ENCODE measurements at regions not wholly inside any gene's neighbourhood (a gene's known extent, or its start where the extent isn't known, plus 50 kb on each side); places are given as distances from the start of the nearest gene placed in this dataset.
"Not testable (repeated sequence)": the region's sequence is repeated elsewhere in the genome, so short reads cannot be mapped to it uniquely, and the experiment has no call there.

- no peaks in the 10 kb centered on the region for H3K9me3 Mint-ChIP-seq (ENCODE audit: low read depth)
- H3K36me3 Mint-ChIP-seq: no peaks in the 10 kb centered on the region
- no peaks in the 10 kb centered on the region for H3K27me3 Mint-ChIP-seq
- H3K4me3 Mint-ChIP-seq: no peak overlapping the region
- H3K4me1 Mint-ChIP-seq: no peaks in the 10 kb centered on the region
- CTCF ChIA-PET: no interaction called here
- no peak for ATAC-seq
- DNase-seq: no peak
- H3K27ac Mint-ChIP-seq: no peak overlapping the region
Measured at GRCh38 chr6:1227600-1227934, 84.3 kb upstream of the FOXQ1 start.

DNA sequence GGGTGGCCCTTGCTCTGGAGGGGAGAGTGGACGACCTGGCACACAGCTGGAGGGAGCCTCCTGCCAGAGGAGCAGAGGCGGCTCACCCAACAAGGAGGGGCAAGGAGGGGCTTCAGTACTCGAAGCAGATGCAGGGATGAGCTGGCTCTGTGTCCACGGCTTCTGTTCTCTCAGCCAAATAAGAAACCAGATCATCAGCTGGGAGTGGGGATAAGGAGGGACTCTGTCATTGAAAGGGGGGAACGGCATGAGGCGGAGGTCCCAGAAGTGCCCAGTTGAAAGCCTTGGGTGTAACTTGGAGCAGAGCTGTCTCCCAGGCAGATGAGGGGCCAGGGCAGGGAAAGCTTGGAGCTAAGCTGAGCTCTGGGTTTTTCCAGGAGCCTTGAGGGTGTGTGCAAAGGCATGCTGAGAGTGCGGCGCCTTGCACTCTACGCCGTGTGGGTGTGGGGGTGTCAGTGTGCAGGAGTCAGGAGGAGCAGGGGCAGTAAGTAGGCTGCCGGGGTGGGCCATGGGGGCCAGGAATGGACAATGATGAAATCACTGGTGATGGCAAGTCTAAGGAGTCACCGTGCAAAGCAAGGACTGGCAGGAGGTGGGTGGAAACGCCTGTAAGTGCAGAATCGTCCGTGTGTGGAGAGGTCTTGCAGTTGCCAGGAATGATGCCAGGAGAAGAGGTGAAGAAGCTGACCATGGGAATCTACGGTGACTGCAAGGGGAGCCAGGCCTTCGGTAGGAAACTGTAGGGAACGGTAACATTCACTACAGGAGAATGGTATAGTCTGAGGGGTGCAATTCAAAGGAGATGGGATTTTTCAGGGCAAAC is 85.4 kb upstream of the FOXQ1 start:
- no peak overlapping the region for H3K27ac Mint-ChIP-seq
- no peaks in the 10 kb centered on the region for H3K27me3 Mint-ChIP-seq
- no peaks in the 10 kb centered on the region for H3K4me1 Mint-ChIP-seq
- H3K4me3 Mint-ChIP-seq: no peak overlapping the region
- H3K36me3 Mint-ChIP-seq: no peaks in the 10 kb centered on the region
- H3K9me3 Mint-ChIP-seq (ENCODE audit: low read depth): no peaks in the 10 kb centered on the region
- ATAC-seq: no peak
- no peak for DNase-seq
- CTCF ChIA-PET: no interaction called here

DNA sequence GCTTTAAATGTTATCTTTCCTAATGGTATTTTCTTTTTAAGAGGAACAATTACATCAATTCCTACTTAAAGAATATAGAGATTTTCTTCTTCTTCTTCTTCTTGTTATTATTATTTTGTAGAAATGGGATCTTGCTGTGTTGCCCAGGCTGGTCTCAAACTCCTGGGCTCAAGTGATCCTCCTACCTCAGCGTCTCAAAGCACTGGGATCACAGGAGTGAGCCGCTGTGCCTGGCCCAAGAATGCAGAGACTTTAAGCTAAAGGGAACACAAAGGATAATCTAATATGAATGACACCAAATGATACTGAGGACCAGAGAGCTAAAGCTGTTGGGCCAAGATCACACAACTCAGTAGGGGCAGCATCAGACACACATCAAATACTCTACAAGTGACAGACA is 87.4 kb upstream of the FOXQ1 start:
- no peaks in the 10 kb centered on the region for H3K36me3 Mint-ChIP-seq
- H3K27me3 Mint-ChIP-seq: no peaks in the 10 kb centered on the region
- H3K4me1 Mint-ChIP-seq: no peaks in the 10 kb centered on the region
- no peak overlapping the region for H3K4me3 Mint-ChIP-seq
- ATAC-seq (no peak), DNase-seq (no peak)
- no peaks in the 10 kb centered on the region for H3K9me3 Mint-ChIP-seq (ENCODE audit: low read depth)
- CTCF ChIA-PET: no interaction called here
- no peak overlapping the region for H3K27ac Mint-ChIP-seq

- H3K9me3 Mint-ChIP-seq (ENCODE audit: low read depth): no peaks in the 10 kb centered on the region
- ATAC-seq (no peak), DNase-seq (no peak)
- H3K36me3 Mint-ChIP-seq: no peaks in the 10 kb centered on the region
- no peak overlapping the region for H3K27ac Mint-ChIP-seq
- CTCF ChIA-PET: no interaction called here
- H3K4me1 Mint-ChIP-seq: no peaks in the 10 kb centered on the region
- H3K27me3 Mint-ChIP-seq: no peaks in the 10 kb centered on the region
- no peak overlapping the region for H3K4me3 Mint-ChIP-seq
Measured at GRCh38 chr6:1222728-1223595, 88.9 kb upstream of the FOXQ1 start.

DNA sequence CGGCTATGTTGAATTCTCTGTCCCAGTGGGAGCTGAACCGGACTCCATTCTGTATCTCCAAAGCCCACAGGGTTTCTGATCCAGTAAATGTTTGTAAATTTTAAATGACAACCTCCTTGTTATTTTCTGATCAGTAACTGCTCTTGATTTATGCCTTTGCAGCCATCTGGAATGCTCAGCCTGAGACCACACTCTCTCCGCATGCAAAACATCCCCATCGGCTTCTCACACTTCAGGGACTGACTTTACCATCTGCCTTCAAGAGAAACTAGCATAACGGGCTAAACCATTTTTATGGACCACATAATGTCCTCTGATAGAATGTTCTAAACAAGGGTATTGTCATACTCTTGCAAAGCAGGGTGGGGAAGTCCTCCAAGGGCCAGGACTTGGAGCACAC is 94.5 kb upstream of the FOXQ1 start:
- Mint-ChIP-seq H3K27ac (no peak overlapping the region), H3K4me3 (no peak overlapping the region)
- no peak for ATAC-seq

DNA sequence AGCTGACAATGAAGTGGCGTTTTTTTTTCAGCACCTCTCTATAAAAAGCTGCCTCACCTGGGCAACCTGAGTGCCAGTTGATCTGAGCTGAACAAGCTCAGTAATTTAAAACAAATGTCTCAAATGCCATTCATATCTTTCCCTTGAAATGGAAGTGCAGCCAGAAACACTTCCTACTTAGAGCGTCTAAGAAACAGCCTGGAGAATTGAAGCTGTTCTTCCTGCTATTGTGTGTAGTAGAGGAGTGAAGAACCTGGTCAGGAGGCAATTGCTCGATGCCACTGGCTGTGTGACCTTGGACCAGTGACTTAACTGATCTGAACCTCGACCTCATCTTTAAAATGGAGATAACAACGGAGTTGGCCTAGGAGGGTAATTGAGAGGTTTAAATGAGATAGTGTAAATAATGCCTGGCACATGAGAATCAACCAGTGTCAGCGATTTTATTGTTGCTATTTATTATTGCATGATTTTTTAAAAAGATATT is 95.4 kb upstream of the FOXQ1 start:
- no peak overlapping the region for H3K4me3 Mint-ChIP-seq
- H3K27ac Mint-ChIP-seq: no peak overlapping the region
- H3K36me3 Mint-ChIP-seq: no peaks in the 10 kb centered on the region
- DNase-seq (no peak), ATAC-seq (no peak)
- no peaks in the 10 kb centered on the region for H3K4me1 Mint-ChIP-seq
- no peaks in the 10 kb centered on the region for H3K9me3 Mint-ChIP-seq (ENCODE audit: low read depth)
- peaks cover 3% of the 10 kb centered on the region for H3K27me3 Mint-ChIP-seq
- CTCF ChIA-PET: no interaction called here

More for the DNA sequence above, 94.5 kb upstream of the FOXQ1 start:
- DNase-seq: no peak
- H3K27me3 Mint-ChIP-seq: peaks cover 3% of the 10 kb centered on the region
- no peaks in the 10 kb centered on the region for H3K9me3 Mint-ChIP-seq (ENCODE audit: low read depth)
- H3K4me1 Mint-ChIP-seq: no peaks in the 10 kb centered on the region
- no peaks in the 10 kb centered on the region for H3K36me3 Mint-ChIP-seq
- CTCF ChIA-PET: no interaction called here

DNA sequence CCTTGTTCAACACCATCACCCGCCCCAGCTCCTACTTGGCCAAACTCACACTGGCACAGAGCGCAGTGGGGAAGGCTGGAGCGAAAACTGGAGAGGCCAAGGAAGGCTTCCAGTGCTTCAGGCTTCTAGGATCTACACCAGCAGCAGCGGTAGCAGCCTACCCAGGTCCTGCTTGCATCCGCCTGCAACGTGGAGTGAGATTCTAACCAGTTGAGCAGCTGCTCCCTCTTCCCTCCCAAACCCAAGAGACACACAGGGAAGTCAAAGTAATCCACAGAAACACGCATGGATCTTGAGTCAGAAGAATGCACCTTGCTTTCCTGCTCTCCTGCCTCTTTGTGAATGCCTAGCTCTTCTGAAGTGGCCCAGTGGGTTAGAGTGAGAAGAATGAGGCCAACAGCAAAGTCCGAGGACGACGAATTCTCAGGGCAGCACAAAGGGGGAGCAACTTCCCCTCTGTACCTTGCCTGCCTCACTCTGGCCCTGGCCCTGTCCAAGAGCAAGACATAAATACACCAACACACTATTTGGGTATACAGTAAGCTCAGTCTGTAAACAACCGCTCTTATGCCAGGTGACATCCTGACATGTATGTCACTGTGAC is 95.9 kb upstream of the FOXQ1 start:
- H3K4me1 Mint-ChIP-seq: no peaks in the 10 kb centered on the region
- ATAC-seq (no peak), DNase-seq (no peak)
- peaks cover 3% of the 10 kb centered on the region for H3K27me3 Mint-ChIP-seq
- CTCF ChIA-PET: no interaction called here
- no peaks in the 10 kb centered on the region for H3K36me3 Mint-ChIP-seq
- no peak overlapping the region for H3K4me3 Mint-ChIP-seq
- H3K9me3 Mint-ChIP-seq (ENCODE audit: low read depth): no peaks in the 10 kb centered on the region
- H3K27ac Mint-ChIP-seq: no peak overlapping the region

- H3K9me3 Mint-ChIP-seq (ENCODE audit: low read depth): no peaks in the 10 kb centered on the region
Measured at GRCh38 chr6:1215023-1215422, 96.9 kb upstream of the FOXQ1 start.

GRCh38 chr6:1212919-1213318 is 99.0 kb upstream of the FOXQ1 start:
- Mint-ChIP-seq H3K27me3 (peaks cover 8% of the 10 kb centered on the region), H3K4me1 (no peaks in the 10 kb centered on the region), H3K27ac (no peak overlapping the region), H3K9me3 (ENCODE audit: low read depth) (no peaks in the 10 kb centered on the region), H3K4me3 (no peak overlapping the region), H3K36me3 (no peaks in the 10 kb centered on the region)
- CTCF ChIA-PET: no interaction called here
- DNase-seq: no peak
- ATAC-seq: no peak

More at GRCh38 chr6:1215023-1215422, 96.9 kb upstream of the FOXQ1 start:
- no peaks in the 10 kb centered on the region for H3K4me1 Mint-ChIP-seq
- CTCF ChIA-PET: no interaction called here
- no peak for ATAC-seq
- no peaks in the 10 kb centered on the region for H3K36me3 Mint-ChIP-seq
- H3K27ac Mint-ChIP-seq: no peak overlapping the region
- no peak for DNase-seq
- peaks cover 3% of the 10 kb centered on the region for H3K27me3 Mint-ChIP-seq
- H3K4me3 Mint-ChIP-seq: no peak overlapping the region

DNA sequence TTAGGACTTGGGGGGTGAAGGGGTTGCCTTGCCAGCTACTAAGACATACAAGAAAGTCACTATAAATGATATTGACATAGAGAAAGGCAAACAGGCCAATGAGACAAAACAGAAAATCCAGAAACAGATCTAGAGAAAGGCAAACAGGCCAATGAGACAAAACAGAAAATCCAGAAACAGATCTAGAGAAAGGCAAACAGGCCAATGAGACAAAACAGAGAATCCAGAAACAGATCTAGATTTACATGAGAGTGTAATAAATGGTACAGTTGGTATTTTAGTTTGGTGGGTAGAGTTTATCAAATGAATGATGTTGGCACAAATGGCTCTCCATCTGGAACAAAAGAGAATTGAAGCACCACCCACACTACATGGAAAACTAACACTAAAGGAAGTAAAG is 99.8 kb upstream of the FOXQ1 start:
- DNase-seq; H3K9me3 Mint-ChIP-seq (ENCODE audit: low read depth); H3K4me1 Mint-ChIP-seq; ATAC-seq; H3K4me3 Mint-ChIP-seq; H3K27ac Mint-ChIP-seq; CTCF ChIA-PET; H3K36me3 Mint-ChIP-seq: not testable (repeated sequence)
- H3K27me3 Mint-ChIP-seq: peaks cover 12% of the 10 kb centered on the region

DNA sequence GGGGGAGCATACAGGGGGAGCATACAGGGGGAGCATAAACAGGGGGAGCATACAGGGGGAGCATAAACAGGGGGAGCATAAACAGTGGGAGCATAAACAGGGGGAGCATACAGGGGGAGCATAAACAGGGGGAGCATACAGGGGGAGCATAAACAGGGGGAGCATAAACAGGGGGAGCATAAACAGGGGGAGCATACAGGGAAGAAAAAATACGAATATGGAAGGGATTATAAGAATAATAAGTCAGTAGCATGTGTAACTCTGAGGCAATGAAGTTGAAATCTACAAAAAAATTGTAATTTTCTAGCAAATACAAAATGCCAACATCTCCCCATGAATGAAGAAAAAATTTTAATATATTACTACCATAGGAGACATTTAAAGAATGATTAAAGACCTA is 101.3 kb upstream of the FOXQ1 start:
- CTCF ChIA-PET; H3K27ac Mint-ChIP-seq; H3K4me1 Mint-ChIP-seq; H3K9me3 Mint-ChIP-seq (ENCODE audit: low read depth); DNase-seq; H3K36me3 Mint-ChIP-seq; H3K4me3 Mint-ChIP-seq; ATAC-seq: not testable (repeated sequence)
- H3K27me3 Mint-ChIP-seq: peaks cover 15% of the 10 kb centered on the region

DNA sequence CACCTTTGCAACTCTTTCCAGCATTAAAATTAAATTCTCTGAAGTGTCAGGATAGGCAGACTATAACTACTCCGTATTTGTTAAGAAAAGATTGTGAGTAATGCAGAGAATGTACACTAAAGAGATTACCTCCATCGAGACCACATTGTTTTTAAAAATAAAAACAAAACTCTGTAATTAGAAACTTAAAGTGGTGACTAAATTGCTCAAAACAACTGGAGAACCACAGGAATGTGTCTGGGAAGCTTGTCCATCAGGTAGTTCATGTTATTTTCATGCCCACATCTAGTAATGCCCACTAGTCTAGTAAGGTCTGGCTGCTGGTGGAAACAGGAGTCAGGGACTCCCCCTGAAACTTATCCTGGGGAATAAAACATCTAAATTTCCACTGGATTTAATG is 103.0 kb upstream of the FOXQ1 start:
- Mint-ChIP-seq H3K4me1 (no peaks in the 10 kb centered on the region), H3K36me3 (no peaks in the 10 kb centered on the region), H3K4me3 (no peak overlapping the region), H3K9me3 (ENCODE audit: low read depth) (no peaks in the 10 kb centered on the region), H3K27me3 (peaks cover 15% of the 10 kb centered on the region), H3K27ac (no peak overlapping the region)
- CTCF ChIA-PET: no interaction called here
- no peak for DNase-seq
- ATAC-seq: no peak

DNA sequence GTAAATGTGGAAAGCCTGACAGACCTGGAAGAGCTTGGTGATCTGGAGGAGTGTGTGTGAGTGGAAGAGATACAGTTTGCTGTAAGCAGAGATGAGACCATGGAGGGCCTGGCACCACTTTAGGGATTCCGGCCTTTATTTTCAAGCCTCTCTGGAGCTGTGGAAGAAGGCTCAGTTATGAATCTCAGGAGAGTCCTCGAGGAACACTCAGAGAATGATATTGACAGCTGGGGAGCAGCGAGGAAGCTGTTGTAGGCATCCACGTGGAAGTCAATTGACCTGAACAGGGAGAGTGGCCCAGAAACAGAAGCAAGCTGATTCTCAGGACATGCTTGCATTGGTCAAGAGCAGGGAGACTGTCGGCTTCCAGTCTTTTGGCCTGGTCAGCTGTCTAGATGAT is 108.4 kb upstream of the FOXQ1 start:
- Mint-ChIP-seq H3K27ac (no peak overlapping the region), H3K4me1 (no peaks in the 10 kb centered on the region), H3K36me3 (no peaks in the 10 kb centered on the region), H3K9me3 (ENCODE audit: low read depth) (no peaks in the 10 kb centered on the region), H3K27me3 (peaks cover 10% of the 10 kb centered on the region), H3K4me3 (no peak overlapping the region)
- DNase-seq (no peak), ATAC-seq (no peak)
- CTCF ChIA-PET: no interaction called here

GRCh38 chr6:1202201-1202600 is 109.7 kb upstream of the FOXQ1 start:
- Mint-ChIP-seq H3K27me3 (peaks cover 6% of the 10 kb centered on the region), H3K4me3 (no peak overlapping the region), H3K9me3 (ENCODE audit: low read depth) (no peaks in the 10 kb centered on the region), H3K4me1 (no peaks in the 10 kb centered on the region), H3K36me3 (no peaks in the 10 kb centered on the region), H3K27ac (no peak overlapping the region)
- DNase-seq: no peak
- ATAC-seq: no peak
- CTCF ChIA-PET: no interaction called here
